Panc1 (cell line): ENCODE measurements at regions not wholly inside any gene's neighbourhood (a gene's known extent, or its start where the extent isn't known, plus 50 kb on each side); places are given as distances from the start of the nearest gene placed in this dataset.

Experiments used
- ATAC-seq: fragments of 200-7000 bp; cut with Tn5 transposase; 2 replicates; pipeline ENCODE4 v1.9.1; 2020; ENCODE audit warnings: mild to moderate bottlenecking, moderate library complexity
- BruUV-seq: library from RNA; stranded (reverse); fragments of 400-500 nt; replicated peaks from 2 replicates; lab custom pipeline; 2021; lab: Mats Ljungman, UMichigan
- CTCF ChIA-PET: fragments of 300-600 bp; sonication (Branson Sonifier 250); formaldehyde crosslinking; loops from one replicate; lab custom pipeline; 2022; ENCODE audit warnings: antibody characterized with exemption; lab: Charles Lee
- POLR2A ChIA-PET: fragments of 300-600 bp; sonication (Branson Sonifier 250); formaldehyde crosslinking; loops from one replicate; lab custom pipeline; 2022; ENCODE audit warnings: antibody characterized with exemption; lab: Charles Lee
- DNase-seq: peaks from one replicate; pipeline ENCODE4 v3.0.0-alpha.2; 2010; ENCODE audit warnings: low read depth, low spot score
- H3K27ac ChIP-seq: 2 replicates; pipeline ENCODE4 v1.5.1; 2011; ENCODE audit warnings: mild to moderate bottlenecking, low read length, inconsistent platforms
- H3K27me3 ChIP-seq: fragments of 200-500 bp; sonication (Bioruptor generic); 2 replicates; pipeline ENCODE4 v1.6.0; 2014; ENCODE audit warnings: low read length, inconsistent platforms; ENCODE audit not compliant: control insufficient read depth, insufficient read depth
- H3K36me3 ChIP-seq: fragments of 200-500 bp; sonication (Bioruptor generic); 2 replicates; pipeline ENCODE4 v1.5.1; 2014; ENCODE audit warnings: inconsistent platforms, mild to moderate bottlenecking, low read length, moderate library complexity; ENCODE audit not compliant: control insufficient read depth, insufficient read depth
- H3K4me1 ChIP-seq: 2 replicates; pipeline ENCODE4 v1.5.1; 2011; ENCODE audit warnings: inconsistent platforms, mild to moderate bottlenecking, low read length, moderate library complexity; ENCODE audit not compliant: control insufficient read depth, insufficient read depth
- H3K4me3 ChIP-seq, 2 experiments: 2 replicates each; pipeline ENCODE4 v1.5.1; 2011 to 2012; ENCODE audit warnings: low read depth in 2 of 2, low read length in 2 of 2, mild to moderate bottlenecking in 2 of 2, inconsistent platforms in 1 of 2, moderate library complexity in 1 of 2
- H3K9me3 ChIP-seq: fragments of 200-500 bp; sonication (Bioruptor generic); 2 replicates; pipeline ENCODE4 v1.5.1; 2014; ENCODE audit warnings: low read depth, mild to moderate bottlenecking, inconsistent platforms, low read length, moderate library complexity; ENCODE audit not compliant: control insufficient read depth, insufficient read depth
- POLR2AphosphoS5 ChIP-seq: IDR thresholded peaks from 2 replicates; pipeline ENCODE4 v1.6.1; 2012; ENCODE audit warnings: mild to moderate bottlenecking, low read depth, low read length, moderate library complexity
- REST ChIP-seq, 2 experiments: IDR thresholded peaks; 2 replicates each; pipeline ENCODE4 v1.6.1; 2011 to 2012; ENCODE audit warnings: low read depth in 2 of 2, control low read depth in 1 of 2, low read length in 1 of 2, mild to moderate bottlenecking in 1 of 2, moderate library complexity in 1 of 2; ENCODE audit not compliant: insufficient read depth in 1 of 2
- SIN3A ChIP-seq: IDR thresholded peaks from 2 replicates; pipeline ENCODE4 v1.6.1; 2012; ENCODE audit warnings: low read depth, mild to moderate bottlenecking, low read length, moderate library complexity, borderline replicate concordance; ENCODE audit not compliant: insufficient read depth
- TCF7L2 ChIP-seq: IDR thresholded peaks from 2 replicates; pipeline ENCODE4 v1.6.1; 2011; ENCODE audit warnings: mild to moderate bottlenecking, low read depth, low read length, inconsistent platforms
- in situ Hi-C: cut with HindIII; loops from 2 replicates; pipeline ENCODE4 v1.10.0; 2016; ENCODE audit warnings: low sequenced_read_pairs, low pct_unique_long_range_greater_than_20kb
- intact Hi-C: fragments of 100-400 bp; cut with micrococcal nuclease; formaldehyde crosslinking; loops from one replicate; pipeline ENCODE4 v1.10.0; 2022; ENCODE audit not compliant: unreplicated experiment
- TF ChIP-seq, protein P1 (sequence below): fragments of 450-650 bp; IDR thresholded peaks from 2 replicates; pipeline ENCODE4 v1.5.1; 2017; ENCODE audit warnings: mild to moderate bottlenecking

GRCh38 chr18:51562866-51563265 lies 365.4 kb upstream of the MEX3C start:
- POLR2A ChIA-PET, result no interaction called here
- TF ChIP-seq TCF7L2 (no peak), SIN3A (no peak), POLR2AphosphoS5 (no peak), REST (IDR thresholded peaks at IDR 0.05; ENCODE audit: insufficient read depth in 1 of 2, low read depth in 2 of 2, low read length in 1 of 2) (no peak)
- TF ChIP-seq, protein P1, sequence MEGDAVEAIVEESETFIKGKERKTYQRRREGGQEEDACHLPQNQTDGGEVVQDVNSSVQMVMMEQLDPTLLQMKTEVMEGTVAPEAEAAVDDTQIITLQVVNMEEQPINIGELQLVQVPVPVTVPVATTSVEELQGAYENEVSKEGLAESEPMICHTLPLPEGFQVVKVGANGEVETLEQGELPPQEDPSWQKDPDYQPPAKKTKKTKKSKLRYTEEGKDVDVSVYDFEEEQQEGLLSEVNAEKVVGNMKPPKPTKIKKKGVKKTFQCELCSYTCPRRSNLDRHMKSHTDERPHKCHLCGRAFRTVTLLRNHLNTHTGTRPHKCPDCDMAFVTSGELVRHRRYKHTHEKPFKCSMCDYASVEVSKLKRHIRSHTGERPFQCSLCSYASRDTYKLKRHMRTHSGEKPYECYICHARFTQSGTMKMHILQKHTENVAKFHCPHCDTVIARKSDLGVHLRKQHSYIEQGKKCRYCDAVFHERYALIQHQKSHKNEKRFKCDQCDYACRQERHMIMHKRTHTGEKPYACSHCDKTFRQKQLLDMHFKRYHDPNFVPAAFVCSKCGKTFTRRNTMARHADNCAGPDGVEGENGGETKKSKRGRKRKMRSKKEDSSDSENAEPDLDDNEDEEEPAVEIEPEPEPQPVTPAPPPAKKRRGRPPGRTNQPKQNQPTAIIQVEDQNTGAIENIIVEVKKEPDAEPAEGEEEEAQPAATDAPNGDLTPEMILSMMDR, result no peak
- Histone ChIP-seq H3K36me3 (no peaks in the 10 kb centered on the region), H3K9me3 (no peaks in the 10 kb centered on the region), H3K4me1 (no peaks in the 10 kb centered on the region), H3K27ac (no peak overlapping the region), H3K27me3 (no peaks in the 10 kb centered on the region), H3K4me3 (no peak overlapping the region)
- DNase-seq (no peak), ATAC-seq (no peak)
- CTCF ChIA-PET, result no interaction called here
- intact Hi-C loops, result no loop called here
- in situ Hi-C loops, result no loop called here
- no TSS peak for BruUV-seq

DNA sequence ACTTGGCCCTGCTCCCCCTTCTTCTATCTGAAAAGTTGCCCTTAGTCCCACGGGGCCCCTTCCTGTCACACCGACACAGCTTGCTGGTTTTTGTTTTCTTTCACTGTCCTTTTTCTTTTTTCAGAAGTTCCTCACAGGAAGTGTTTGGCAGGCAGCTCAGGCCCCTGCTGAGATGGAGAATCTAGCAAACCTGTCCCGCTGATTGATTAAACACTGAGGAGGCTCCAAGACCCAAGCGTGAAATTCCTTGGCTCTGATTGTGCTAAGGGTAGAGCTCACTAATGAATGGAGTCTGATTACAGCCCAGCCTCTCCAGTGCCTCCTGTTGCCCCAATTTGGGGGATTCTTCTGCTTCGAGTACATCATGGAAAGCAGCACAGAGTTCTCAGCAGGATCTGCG lies 365.9 kb upstream of the MEX3C start:
- DNase-seq (no peak), ATAC-seq (no peak)
- TF ChIP-seq SIN3A, result no peak
- no peak for TF ChIP-seq POLR2AphosphoS5
- TF ChIP-seq, protein P1, result no peak
- TF ChIP-seq TCF7L2, result no peak
- TF ChIP-seq REST (IDR thresholded peaks at IDR 0.05; ENCODE audit: insufficient read depth in 1 of 2, low read depth in 2 of 2, low read length in 1 of 2), result no peak
- no peaks in the 10 kb centered on the region for H3K36me3 ChIP-seq
- no peak overlapping the region for H3K27ac ChIP-seq
- CTCF ChIA-PET, result no interaction called here
- POLR2A ChIA-PET, result no interaction called here
- no peaks in the 10 kb centered on the region for H3K27me3 ChIP-seq
- H3K9me3 ChIP-seq, result no peaks in the 10 kb centered on the region
- no TSS peak for BruUV-seq
- no peak overlapping the region for H3K4me3 ChIP-seq
- intact Hi-C loops, result no loop called here
- no peaks in the 10 kb centered on the region for H3K4me1 ChIP-seq
- in situ Hi-C loops, result no loop called here
